CD14-positive monocyte (primary cell): ENCODE measurements at regions not wholly inside any gene's neighbourhood (a gene's known extent, or its start where the extent isn't known, plus 50 kb on each side); places are given as distances from the start of the nearest gene placed in this dataset.

Source experiments
- DNase-seq, 3 donors: peaks; one replicate each; pipeline ENCODE4 v3.0.0-alpha.2; 2011 to 2022
- H2AFZ ChIP-seq: 2 replicates; pipeline ENCODE4 v1.6.0; 2012; ENCODE audit warnings: mild to moderate bottlenecking, low read depth, low read length, inconsistent platforms; ENCODE audit not compliant: insufficient read depth, poor library complexity, severe bottlenecking
- H3K27ac ChIP-seq, 2 donors: 1 replicate in 1 of 2; 2 replicates in 1 of 2; pipeline ENCODE4 v1.5.1; 2012 to 2013; ENCODE audit warnings: low read length in 2 of 2, control low read depth in 1 of 2, inconsistent platforms in 1 of 2, low read depth in 1 of 2, mild to moderate bottlenecking in 1 of 2
- H3K27me3 ChIP-seq, 2 donors: one replicate each; pipeline versions ENCODE4 v1.6.0 to v1.6.1; 2011 to 2013; ENCODE audit warnings: low read length in 2 of 2; ENCODE audit not compliant: control insufficient read depth in 2 of 2, insufficient read depth in 2 of 2
- H3K36me3 ChIP-seq, 2 donors: replicated peaks in 1 of 2; 1 replicate in 1 of 2; 2 replicates in 1 of 2; pipeline versions ENCODE4 v1.5.1 to v1.6.1; 2012 to 2013; ENCODE audit warnings: low read length in 2 of 2, control low read depth in 1 of 2, inconsistent platforms in 1 of 2, mild to moderate bottlenecking in 1 of 2; ENCODE audit not compliant: insufficient read depth in 2 of 2, control insufficient read depth in 1 of 2
- H3K4me1 ChIP-seq, 2 donors: 1 replicate in 1 of 2; 2 replicates in 1 of 2; pipeline versions ENCODE4 v1.5.1 to v1.6.1; 2012 to 2013; ENCODE audit warnings: low read length in 2 of 2, control low read depth in 1 of 2, inconsistent platforms in 1 of 2, mild to moderate bottlenecking in 1 of 2, moderate library complexity in 1 of 2; ENCODE audit not compliant: insufficient read depth in 2 of 2, control insufficient read depth in 1 of 2
- H3K4me2 ChIP-seq: replicated peaks from 2 replicates; pipeline ENCODE3; 2012; ENCODE audit warnings: low read length, moderate library complexity, mild to moderate bottlenecking; ENCODE audit not compliant: poor library complexity, severe bottlenecking; ENCODE audit errors: extremely low read depth
- H3K4me3 ChIP-seq, 3 experiments: fragments of 200-600 bp in 1 of 3; sonication (generic) in 1 of 3; replicated peaks in 1 of 3; 1 replicate in 2 of 3; 2 replicates in 1 of 3; pipeline ENCODE4 v1.5.1; 2011 to 2013; ENCODE audit warnings: low read length in 3 of 3, mild to moderate bottlenecking in 3 of 3, control low read depth in 2 of 3, low read depth in 2 of 3, inconsistent platforms in 1 of 3, moderate library complexity in 1 of 3
- H3K79me2 ChIP-seq: 2 replicates; pipeline ENCODE4 v1.6.0; 2012; ENCODE audit warnings: mild to moderate bottlenecking, control low read depth, inconsistent platforms, low read length, moderate library complexity; ENCODE audit not compliant: insufficient read depth
- H3K9ac ChIP-seq: 2 replicates; pipeline ENCODE4 v1.6.0; 2017; ENCODE audit warnings: low read length, mild to moderate bottlenecking; ENCODE audit not compliant: insufficient read depth, poor library complexity, severe bottlenecking
- H3K9me3 ChIP-seq, 2 donors: replicated peaks in 1 of 2; 1 replicate in 1 of 2; 2 replicates in 1 of 2; pipeline versions ENCODE4 v1.5.1 to v1.6.1; 2012 to 2013; ENCODE audit warnings: low read length in 2 of 2, control low read depth in 1 of 2; ENCODE audit not compliant: control insufficient read depth in 1 of 2, insufficient read depth in 1 of 2
- H4K20me1 ChIP-seq: 2 replicates; pipeline ENCODE4 v1.6.0; 2012; ENCODE audit warnings: mild to moderate bottlenecking, low read length, control low read depth, moderate library complexity; ENCODE audit not compliant: insufficient read depth
- H3K27ac Mint-ChIP-seq, 7 donors: one replicate each; pipeline ENCODE4 v1.8.0; 2020; ENCODE audit warnings: mild to moderate bottlenecking in 7 of 7, mixed read lengths in 7 of 7, moderate library complexity in 6 of 7, inconsistent platforms in 2 of 7
- H3K27me3 Mint-ChIP-seq, 3 donors: one replicate each; pipeline ENCODE4 v1.8.0; 2021 to 2022; ENCODE audit warnings: low read depth in 3 of 3, mild to moderate bottlenecking in 3 of 3, mixed read lengths in 3 of 3, moderate library complexity in 3 of 3, inconsistent platforms in 1 of 3
- H3K36me3 Mint-ChIP-seq, 2 donors: one replicate each; pipeline ENCODE4 v1.8.0; 2020; ENCODE audit warnings: mixed read lengths in 2 of 2, inconsistent platforms in 1 of 2, mild to moderate bottlenecking in 1 of 2
- H3K4me1 Mint-ChIP-seq: one replicate; pipeline ENCODE4 v1.8.0; 2020; ENCODE audit warnings: mild to moderate bottlenecking, mixed read lengths
- H3K4me3 Mint-ChIP-seq, 2 donors: one replicate each; pipeline ENCODE4 v1.8.0; 2020; ENCODE audit warnings: mild to moderate bottlenecking in 2 of 2, mixed read lengths in 2 of 2, moderate library complexity in 1 of 2
- H3K9me3 Mint-ChIP-seq, 7 donors: one replicate each; pipeline ENCODE4 v1.8.0; 2020 to 2022; ENCODE audit warnings: mixed read lengths in 7 of 7, mild to moderate bottlenecking in 6 of 7, moderate library complexity in 6 of 7, inconsistent platforms in 2 of 7
- WGBS: methylation state at CpG from one replicate; pipeline ENCODE4 v1.1.5; 2013; ENCODE audit warnings: missing lambda C conversion rate; ENCODE audit not compliant: insufficient coverage; 5-methylcytosine and 5-hydroxymethylcytosine counted together
- intact Hi-C, 2 donors: fragments of 100-400 bp; cut with micrococcal nuclease; formaldehyde crosslinking; loops; one replicate each; pipeline versions ENCODE4 v1.15.0 to v1.15.1; 2023
- TF ChIP-seq, protein P1 (sequence below): fragments of 200-600 bp; IDR thresholded peaks from one replicate; pipeline ENCODE4 v1.8.0; 2022; ENCODE audit warnings: antibody characterized with exemption, mild to moderate bottlenecking

DNA sequence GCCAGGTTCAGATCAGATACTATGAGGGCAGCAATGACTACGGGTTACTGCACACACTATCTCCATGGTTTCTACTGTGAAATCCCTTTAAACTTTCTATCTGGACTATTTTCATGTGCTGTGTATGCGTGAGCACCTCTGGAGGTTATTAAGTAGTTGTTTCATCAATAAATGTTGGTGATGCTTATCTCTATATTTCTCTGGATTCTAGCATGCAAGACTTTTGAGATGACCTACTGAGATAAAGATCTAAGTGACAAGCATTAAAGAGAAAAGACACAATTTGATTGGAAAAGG, 194.0 kb downstream of the NRIP1 start:
- H3K4me3 Mint-ChIP-seq = no peak overlapping the region
- no peaks in the 10 kb centered on the region for H3K9me3 Mint-ChIP-seq
- Histone ChIP-seq H4K20me1 (no peaks in the 10 kb centered on the region), H2AFZ (no peak overlapping the region), H3K4me2 (peak overlapping the region; percentile 63), H3K4me3 (peak overlapping the region in 1 of 3 experiments; percentile 51), H3K9me3 (no peaks in the 10 kb centered on the region), H3K9ac (no peak overlapping the region), H3K27me3 (no peaks in the 10 kb centered on the region), H3K36me3 (no peaks in the 10 kb centered on the region), H3K4me1 (peaks cover 53 to 57% of the 10 kb centered on the region in 2 donors), H3K27ac (peak overlapping the region in 1 of 2 donors; percentile 84), H3K79me2 (no peaks in the 10 kb centered on the region)
- H3K4me1 Mint-ChIP-seq = peaks cover 55% of the 10 kb centered on the region
- no CpG with 5 or more reads among the region's 2 CpGs for WGBS
- peak overlapping the region in 5 of 7 donors; percentile 49 to 97 (median 83) for H3K27ac Mint-ChIP-seq
- no peak for DNase-seq
- intact Hi-C loops = loop anchor here in 1 of 2 donors (10.0 kb wide), 1 partner anchor 814 kb away; no protein-coding TSS in a partner anchor
- TF ChIP-seq, protein P1, sequence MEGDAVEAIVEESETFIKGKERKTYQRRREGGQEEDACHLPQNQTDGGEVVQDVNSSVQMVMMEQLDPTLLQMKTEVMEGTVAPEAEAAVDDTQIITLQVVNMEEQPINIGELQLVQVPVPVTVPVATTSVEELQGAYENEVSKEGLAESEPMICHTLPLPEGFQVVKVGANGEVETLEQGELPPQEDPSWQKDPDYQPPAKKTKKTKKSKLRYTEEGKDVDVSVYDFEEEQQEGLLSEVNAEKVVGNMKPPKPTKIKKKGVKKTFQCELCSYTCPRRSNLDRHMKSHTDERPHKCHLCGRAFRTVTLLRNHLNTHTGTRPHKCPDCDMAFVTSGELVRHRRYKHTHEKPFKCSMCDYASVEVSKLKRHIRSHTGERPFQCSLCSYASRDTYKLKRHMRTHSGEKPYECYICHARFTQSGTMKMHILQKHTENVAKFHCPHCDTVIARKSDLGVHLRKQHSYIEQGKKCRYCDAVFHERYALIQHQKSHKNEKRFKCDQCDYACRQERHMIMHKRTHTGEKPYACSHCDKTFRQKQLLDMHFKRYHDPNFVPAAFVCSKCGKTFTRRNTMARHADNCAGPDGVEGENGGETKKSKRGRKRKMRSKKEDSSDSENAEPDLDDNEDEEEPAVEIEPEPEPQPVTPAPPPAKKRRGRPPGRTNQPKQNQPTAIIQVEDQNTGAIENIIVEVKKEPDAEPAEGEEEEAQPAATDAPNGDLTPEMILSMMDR = no peak
- no peaks in the 10 kb centered on the region for H3K36me3 Mint-ChIP-seq
- H3K27me3 Mint-ChIP-seq = no peaks in the 10 kb centered on the region

DNA sequence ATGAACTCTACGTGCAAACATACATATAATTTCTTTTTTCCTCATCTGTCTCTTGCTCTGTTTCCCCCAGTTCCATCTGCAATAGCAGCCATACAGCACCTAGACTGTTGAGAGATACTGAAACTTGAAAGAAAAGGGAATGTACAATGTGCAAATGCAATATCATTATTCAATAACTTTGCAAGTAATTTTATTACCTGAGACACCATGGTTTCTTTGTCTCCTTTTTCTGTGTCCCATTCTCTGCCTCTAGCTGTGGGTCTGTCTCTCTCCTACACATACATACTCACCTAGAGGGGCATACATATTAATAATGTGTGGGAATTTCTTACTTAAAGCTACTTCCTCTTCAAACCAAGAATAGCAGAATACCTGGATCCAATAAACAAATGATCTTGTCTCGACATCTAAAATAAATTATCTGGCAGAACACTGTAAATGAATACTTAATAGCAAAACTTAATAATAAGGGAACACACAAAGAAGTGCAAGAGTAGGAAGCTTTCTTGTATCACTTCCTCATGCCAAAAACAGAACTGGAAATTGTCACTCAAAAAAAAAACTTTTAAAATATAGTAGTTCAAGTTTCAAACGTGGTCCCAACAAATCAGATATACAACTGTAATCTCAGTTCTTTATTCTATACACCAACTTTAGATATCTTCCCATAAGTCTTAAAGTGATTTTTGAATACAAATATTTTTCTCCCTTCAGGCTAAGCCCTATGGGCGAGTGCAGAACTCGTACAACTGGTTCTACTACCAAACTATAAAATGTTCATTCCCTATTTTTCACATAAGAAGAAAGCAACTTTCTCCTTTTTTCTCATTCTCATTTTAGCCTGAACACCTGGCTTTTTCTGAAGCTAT, 194.6 kb downstream of the NRIP1 start:
- H3K27me3 Mint-ChIP-seq = no peaks in the 10 kb centered on the region
- peaks cover 58% of the 10 kb centered on the region for H3K4me1 Mint-ChIP-seq
- H3K4me3 ChIP-seq = peak overlapping the region in 1 of 3 experiments; percentile 51
- H3K9me3 ChIP-seq = no peaks in the 10 kb centered on the region
- H3K27ac ChIP-seq = peak overlapping the region in 1 of 2 donors; percentile 84
- peak overlapping the region; percentile 3 to 67 for H3K4me3 Mint-ChIP-seq
- H3K9me3 Mint-ChIP-seq = no peaks in the 10 kb centered on the region
- no peaks in the 10 kb centered on the region for H3K79me2 ChIP-seq
- no peaks in the 10 kb centered on the region for H3K27me3 ChIP-seq
- no peaks in the 10 kb centered on the region for H3K36me3 Mint-ChIP-seq
- DNase-seq = peak in 2 of 3 donors; percentile 32 to 54
- intact Hi-C loops = loop anchor here (10.0 kb wide), 3 partner anchors 195 to 815 kb away; partner anchors contain the start of gene NRIP1 (in 1 of the 2)
- H3K36me3 ChIP-seq = no peaks in the 10 kb centered on the region
- no peak overlapping the region for H3K9ac ChIP-seq
- 81% methylated on average over 2 of the region's 5 CpGs for WGBS
- peak overlapping the region; percentile 63 for H3K4me2 ChIP-seq
- no peak overlapping the region for H2AFZ ChIP-seq
- no peaks in the 10 kb centered on the region for H4K20me1 ChIP-seq
- TF ChIP-seq, protein P1 = no peak
- H3K4me1 ChIP-seq = peaks cover 55 to 60% of the 10 kb centered on the region in 2 donors
- peak overlapping the region; percentile 83 to 97 (median 86) for H3K27ac Mint-ChIP-seq
